ENCODE measurements at regions not wholly inside any gene's neighbourhood (a gene's known extent, or its start where the extent isn't known, plus 50 kb on each side); places are given as distances from the start of the nearest gene placed in this dataset.
"Not testable (repeated sequence)": the region's sequence is repeated elsewhere in the genome, so short reads cannot be mapped to it uniquely, and the experiment has no call there.

DNA sequence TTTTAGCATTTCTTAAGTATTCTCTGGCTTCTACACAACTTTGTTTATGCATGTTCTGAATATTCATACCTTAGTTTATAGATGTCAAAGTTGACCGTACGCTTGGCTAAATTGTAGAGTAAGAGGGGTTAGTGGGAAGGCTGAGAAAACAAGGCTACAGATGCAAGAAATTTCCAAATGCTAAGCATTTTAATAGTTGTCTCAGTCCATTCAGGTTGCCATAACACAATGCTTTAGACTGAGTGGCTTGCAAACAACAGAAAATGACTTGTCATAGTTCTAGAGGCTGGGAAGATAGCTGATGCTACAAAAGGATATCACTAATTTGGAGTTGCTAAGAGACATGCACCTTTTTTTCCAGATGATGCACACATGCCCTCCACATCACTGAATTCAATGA lies 53.0 kb upstream of the C1QTNF3 start:
- not testable (repeated sequence) for DNase-seq (ENCODE audit: low spot score)

DNA sequence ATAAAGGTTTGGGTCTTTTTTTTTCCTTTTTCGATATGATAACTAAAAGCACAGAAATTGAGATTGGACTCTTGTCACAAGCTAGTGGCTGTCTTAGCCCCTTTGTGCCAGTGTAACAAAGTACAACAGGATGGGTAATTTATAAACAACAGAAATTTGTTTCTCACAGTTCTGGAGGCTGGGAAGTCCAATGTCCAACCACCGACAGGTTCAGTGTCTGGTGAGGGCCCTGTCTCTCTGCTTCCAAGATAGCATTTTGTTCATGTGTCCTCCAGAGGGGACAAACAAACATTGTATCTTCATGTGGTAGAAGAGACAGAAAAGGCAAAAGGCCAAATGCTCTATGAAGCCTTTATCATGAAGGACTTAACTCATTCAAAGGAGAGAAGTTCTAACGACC lies 56.9 kb upstream of the C1QTNF3 start:
- DNase-seq (ENCODE audit: low spot score), result not testable (repeated sequence)

DNA sequence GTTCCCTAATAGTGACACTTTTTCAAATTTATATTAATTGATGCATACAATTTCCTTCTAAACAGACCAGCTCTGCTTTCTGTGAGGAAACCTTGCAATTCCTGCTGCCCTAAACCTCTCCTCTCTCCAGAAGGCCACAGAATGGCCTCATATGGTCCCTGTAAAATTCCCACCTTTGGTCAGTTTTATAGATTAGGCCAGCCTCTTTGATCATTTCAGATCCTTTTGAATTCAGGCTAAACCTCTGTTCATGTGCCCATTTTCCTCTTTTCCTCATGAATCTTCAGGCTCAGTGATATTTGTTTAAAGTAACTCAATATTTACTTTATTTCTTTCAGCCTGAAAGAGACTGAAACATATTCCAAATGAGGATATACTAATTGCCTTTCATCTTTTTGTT lies 58.6 kb upstream of the C1QTNF3 start:
- DNase-seq (ENCODE audit: low spot score), result not testable (repeated sequence)

DNA sequence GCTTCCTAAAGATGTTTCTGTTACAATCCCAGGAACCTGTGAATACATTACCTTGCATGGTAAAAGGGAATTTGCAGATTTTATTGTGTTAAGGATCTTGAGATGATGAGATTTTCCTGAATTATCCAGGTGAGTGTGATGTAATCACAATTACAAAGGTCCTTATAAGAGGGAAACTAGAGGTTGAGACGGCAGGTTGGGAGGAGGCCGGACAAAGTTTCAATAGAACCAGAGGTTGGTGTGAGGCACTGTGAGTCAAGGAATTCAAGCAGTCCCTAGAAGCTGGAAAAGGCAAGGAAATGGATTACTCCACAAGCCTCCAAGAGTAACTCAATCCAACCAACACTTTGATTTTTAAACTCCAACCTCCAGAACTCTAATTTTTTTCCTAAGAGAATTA lies 65.9 kb upstream of the C1QTNF3 start:
- DNase-seq (ENCODE audit: low spot score), result not testable (repeated sequence)

DNA sequence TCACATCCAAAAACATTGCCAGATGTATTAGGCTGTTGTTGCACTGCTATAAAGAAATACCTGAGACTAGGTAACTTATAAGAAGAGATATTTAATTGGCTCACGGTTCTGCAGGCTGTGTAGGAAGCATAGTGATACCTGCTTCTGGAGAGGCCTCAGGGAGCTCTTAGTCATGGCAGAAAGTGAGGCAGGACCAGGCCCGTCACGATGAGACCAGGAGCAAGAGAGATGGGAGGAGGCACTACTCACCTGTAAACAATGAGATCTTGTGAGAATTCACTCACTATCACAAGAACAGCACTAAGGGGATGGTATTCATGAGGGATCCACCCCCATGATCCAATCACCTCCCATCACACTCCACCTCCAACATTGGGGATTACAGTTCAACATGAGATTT lies 81.3 kb upstream of the C1QTNF3 start:
- not testable (repeated sequence) for DNase-seq (ENCODE audit: low spot score)

DNA sequence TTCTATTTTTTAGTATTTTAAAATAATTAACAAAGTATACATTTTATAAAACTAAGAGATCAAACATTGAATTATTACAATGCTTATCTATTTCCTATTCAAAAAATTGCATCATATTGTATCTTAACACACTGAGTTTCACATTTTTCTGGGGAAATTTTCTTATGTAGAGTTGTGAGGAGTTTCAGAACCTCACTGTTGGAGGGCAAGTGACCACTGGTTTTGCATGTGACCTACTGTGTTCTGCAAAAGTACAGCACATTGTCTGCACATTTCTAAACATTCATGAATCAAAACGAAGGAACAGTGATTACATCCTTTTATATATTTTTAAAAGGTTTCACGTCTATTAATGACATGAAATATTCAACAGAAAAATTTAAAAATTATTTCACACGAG lies 82.3 kb upstream of the C1QTNF3 start:
- not testable (repeated sequence) for DNase-seq (ENCODE audit: low spot score)

DNA sequence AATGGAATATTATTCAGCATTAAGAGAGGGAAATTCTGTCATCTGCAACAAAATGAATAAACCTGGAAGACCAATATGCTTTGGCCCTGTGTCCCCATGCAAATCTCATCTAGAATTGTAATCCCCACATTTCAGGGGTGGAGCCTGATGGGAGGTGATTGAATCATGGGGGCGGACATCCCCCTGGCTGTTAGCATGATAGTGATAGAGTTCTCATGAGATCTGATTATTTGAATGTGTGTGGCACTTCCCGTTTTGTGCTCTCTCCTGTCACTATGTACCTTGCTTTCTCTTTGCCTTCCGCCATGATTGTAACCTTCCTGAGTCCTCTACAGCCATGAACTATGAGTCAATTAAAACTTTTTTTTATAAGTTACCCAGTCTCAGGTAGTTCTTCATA lies 83.7 kb upstream of the C1QTNF3 start:
- not testable (repeated sequence) for DNase-seq (ENCODE audit: low spot score)

DNA sequence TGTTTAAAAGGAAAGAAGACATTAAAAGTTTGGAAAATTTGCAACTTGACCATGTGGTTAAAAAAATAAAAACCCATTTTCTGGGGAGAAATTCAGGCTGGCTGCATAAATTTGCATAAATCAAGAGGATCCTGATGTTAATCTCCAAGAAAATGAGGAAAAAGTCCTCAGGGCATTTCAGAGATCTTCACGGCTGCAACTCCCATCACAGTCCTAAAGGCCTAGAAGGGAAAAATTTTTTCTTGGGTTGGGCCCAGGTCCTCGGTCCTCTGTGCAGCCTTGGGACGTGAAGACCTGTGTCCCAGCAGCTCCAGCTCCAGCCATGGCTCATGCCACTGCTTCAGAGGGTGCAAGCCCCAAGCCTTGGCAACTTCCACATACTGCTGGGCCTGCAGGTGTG lies 84.8 kb upstream of the C1QTNF3 start:
- not testable (repeated sequence) for DNase-seq (ENCODE audit: low spot score)

DNA sequence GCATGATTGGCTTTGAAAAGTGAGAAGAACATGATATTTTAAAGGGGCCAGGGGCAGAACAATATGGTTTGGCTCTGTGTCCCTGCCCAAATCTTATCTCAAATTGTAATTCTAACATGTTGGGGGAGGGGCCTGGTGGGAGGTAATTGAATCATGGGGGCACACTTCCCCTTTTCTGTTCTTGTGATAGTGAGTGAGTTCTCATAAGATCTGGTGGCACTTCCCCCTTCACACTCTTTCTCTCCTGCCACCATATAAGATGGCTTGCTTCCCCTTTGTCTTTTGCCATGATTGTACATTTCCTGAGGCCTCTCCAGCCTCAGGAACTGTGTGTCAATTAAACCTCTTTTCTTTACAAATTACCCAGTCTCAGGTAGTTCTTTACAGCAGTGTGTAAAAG lies 85.9 kb upstream of the C1QTNF3 start:
- DNase-seq (ENCODE audit: low spot score), result not testable (repeated sequence)

DNA sequence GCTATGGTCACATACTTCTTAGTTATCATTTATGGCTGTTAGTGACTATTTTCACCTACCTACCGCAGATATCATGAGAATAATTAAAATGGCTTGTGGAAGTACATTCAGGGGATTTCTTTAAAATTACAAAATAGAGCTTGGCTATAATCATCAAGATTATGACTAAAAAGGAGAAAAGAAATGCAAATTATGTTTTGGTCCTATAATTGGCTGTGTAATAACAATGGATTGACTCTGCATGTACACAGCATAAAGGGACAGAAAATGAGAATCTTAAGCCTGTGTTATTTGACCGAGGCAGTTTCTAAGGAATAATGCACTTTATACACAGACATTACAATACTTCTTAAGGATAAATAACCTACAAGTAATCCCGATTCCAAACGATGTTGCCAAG lies 112.0 kb upstream of the C1QTNF3 start:
- not testable (repeated sequence) for DNase-seq (ENCODE audit: low spot score)

DNA sequence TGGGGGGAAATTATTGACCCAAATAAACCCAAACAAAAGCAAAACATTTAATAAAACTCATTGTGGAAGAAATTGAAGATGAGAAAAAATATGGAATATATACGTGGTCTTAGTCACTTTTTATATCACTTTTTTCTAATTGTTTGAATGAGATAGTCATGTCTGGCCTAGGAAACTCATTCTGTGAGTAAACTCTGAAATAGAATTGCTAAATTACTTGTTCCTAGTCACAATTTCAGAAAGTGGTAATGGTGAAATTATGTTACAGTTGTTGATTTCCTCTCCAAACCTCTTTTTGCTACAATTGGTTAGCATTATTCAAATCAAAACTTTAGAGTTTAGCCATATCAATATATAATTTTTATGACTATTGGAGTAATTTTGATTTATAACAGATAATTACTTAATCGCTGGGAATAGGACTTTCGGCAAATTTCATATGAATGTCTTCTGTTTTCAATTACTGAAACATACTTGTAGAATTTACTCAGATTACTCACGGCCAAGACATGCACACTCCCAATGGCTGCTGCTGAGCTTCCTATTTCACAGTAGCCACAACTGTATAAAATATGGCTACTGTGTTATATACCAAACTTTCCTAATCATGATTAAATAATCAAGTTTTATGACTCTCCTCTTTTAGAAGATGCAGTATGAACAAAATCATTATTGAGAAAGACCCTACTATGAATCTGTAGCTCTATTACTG lies 113.8 kb upstream of the C1QTNF3 start:
- DNase-seq (ENCODE audit: low spot score), result not testable (repeated sequence)

DNA sequence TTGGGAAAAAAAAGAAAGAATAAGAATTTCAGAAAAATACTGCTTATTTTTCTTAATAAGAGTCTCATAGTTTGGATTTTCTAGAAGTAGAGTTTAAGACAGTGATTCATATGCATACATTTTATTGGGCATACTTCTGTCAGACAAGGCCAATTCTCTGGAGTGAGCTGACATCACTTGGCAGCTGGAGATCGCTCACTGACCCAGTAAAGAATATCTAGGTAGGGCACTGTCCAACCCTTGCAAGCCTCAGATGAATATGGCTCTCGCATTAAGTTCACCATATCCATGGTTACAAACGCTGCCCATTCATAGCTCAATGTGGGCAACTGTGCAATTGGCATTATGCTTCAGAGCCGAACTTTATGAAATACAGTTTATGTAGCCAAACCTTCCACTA lies 117.9 kb upstream of the C1QTNF3 start:
- not testable (repeated sequence) for DNase-seq (ENCODE audit: low spot score)

DNA sequence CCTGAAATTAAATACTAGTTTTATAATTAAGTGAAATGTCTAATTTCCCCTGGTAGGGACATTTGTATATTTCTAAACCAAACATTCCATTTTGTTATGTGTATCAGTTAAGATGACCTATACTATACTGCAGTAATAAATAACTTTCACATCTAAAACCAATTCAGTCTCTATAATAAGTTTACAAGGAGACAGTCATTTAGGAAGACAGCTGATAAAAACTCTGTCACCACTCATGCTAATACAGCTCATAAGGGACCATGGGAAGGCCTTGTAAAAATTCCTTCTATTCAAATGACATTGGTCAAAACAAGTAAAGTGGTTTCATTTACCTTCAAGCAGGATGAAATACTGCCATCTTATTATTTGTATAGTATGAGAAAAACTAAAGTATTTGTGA lies 128.4 kb upstream of the C1QTNF3 start:
- DNase-seq (ENCODE audit: low spot score), result not testable (repeated sequence)

DNA sequence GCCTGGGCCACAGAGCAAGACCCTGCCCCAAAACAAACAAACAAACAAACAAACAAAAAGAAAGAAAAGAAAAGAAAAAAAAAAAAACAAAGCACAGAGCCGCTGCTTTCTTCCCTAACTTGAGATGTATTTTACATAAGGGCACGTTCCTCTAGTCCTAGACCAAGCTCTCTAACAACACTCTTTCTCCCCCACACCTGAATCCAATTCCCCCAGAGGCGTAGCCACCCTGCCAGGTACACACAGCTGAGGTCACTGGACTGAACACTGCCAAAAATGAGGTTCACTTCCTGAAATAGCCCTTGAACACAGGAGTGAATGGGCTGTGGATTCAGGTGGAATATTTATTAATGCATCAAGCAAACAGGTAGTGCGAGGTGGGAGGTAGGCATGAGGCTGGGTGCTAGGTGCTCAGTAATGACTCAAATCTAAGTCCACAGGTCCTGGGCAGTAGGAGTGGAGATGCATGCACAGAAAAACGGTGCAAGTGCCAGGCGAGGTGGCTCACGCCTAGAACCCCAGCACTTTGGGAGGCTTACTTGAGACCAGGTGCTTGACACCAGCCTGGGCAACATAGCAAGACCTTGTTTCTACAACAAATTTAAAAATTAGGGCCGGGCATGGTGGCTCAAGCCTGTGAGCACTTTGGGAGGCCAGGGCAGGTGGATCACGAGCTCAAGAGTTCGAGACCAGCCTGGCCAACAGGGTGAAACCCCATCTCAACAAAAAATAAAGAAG lies 136.6 kb upstream of the C1QTNF3 start:
- not testable (repeated sequence) for DNase-seq (ENCODE audit: low spot score)

DNA sequence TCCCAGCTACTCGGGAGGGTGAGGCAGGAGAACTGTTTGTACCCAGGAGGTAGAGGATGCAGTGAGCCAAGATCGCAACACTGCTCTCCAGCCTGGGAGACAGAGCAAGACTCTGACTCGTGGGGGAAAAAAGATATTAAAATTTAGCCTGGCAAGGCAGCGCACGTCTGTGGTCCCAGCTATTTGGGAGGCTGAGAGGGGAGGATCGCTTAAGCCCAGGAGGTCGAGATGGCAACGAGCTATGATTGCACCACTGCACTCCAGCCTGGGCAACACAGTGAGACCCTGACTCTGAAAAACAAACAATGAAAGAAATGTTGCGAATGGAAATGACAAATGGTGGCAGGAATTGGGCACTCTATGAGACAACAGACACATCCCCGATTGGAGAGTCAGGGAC lies 137.2 kb upstream of the C1QTNF3 start:
- not testable (repeated sequence) for DNase-seq (ENCODE audit: low spot score)

DNA sequence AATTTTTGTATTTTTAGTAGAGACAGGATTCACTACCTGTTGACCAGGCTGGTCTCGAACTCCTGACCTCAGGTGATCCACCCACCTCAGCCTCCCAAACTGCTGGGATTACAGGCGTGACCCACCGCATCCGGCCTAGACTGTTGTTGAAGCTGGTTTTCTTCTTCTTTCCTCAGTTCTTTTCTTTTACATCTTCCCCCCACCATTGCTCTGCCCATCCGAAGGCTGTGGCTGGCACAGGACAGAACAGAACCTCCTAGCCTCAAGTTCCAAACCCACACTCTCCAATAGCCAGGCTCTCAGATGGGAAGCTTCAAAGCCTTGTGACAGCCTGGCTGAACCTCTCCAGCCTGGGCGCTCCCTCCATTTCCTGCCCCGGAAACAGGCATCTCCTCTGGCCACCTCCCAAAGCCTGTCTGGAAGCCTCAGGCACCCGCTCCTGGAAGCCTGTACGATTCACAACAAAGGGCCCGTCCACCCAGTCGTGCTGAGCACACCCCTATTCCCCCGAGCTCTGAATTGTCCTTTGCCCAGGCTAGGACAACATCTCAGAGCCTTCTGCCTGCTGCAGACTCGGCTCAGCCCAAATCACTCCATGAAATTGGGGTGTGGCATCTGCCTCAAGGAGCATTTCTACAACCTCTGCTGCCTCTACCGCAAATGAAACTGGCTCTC lies 138.1 kb upstream of the C1QTNF3 start:
- not testable (repeated sequence) for DNase-seq (ENCODE audit: low spot score)

DNA sequence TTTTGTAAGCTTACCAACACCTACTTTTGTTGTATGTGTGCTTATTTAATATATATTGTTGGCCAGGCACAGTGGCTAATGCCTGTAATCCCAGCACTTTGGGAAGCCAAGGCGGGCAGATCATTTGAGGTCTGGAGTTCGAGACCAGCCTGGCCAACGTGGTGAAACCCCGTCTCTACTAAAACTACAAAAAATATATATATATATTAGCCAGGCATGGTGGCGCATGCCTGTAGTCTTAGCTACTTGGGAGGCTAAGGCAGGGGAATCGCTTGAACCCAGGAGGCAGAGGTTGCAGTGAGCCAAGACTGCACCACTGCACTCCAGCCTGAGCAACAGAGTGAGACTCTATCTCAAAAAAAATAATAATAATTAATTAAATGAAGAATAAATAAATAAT lies 142.0 kb upstream of the C1QTNF3 start:
- DNase-seq (ENCODE audit: low spot score), result not testable (repeated sequence)

DNA sequence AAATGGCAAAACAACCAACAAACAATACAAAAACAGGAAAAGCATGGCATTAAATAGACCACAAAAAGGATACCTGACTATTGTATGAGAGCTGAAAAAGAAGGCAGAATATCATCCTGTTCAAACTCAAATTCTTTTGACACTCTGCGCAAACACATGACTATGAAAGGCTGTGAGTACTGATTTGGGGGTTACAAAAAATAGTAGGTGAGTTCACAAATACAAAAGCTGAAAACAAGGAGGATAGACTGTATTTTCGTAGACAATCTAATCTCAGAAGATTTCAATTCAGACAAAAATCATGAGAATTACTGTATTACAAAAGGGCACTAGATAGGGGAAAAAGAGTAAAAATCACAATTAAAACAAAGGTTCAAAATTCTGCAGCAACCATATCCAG lies 142.6 kb upstream of the C1QTNF3 start:
- not testable (repeated sequence) for DNase-seq (ENCODE audit: low spot score)

DNA sequence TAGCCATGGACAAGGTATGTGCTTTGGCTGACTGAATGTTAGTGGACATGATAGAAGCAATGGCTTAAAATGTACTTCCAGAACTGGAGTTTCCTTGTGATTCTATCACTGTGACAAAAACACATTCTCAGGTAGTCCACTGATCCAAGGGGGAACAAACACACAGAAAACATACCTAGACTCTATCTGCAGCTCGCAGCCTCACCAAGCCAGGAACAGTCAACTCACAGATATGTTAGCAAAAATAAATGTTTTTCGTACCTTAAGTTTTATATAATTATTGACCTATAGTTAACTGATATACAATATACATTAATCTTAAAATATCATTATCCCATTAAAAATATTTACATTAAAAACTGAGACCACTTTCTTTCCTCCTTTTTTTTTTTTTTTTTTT lies 143.1 kb upstream of the C1QTNF3 start:
- not testable (repeated sequence) for DNase-seq (ENCODE audit: low spot score)

DNA sequence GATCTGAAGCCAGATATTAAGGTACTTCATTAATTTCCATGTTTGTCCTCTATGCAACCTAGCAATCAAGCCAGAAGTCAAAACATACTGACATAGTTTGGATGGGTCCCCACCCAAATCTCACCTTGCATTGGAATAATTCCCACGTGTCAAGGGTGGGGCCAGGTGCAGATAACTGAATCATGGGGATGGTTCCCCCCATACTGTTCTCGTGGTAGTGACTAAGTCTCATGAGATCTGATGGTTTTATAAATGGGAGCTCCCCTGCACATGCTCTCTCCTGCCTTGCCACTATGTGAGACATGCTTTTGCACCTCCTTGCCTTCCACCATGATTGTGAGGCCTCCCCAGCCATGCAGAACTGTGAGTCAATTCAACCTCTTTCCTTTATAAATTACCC lies 143.9 kb upstream of the C1QTNF3 start:
- not testable (repeated sequence) for DNase-seq (ENCODE audit: low spot score)

DNA sequence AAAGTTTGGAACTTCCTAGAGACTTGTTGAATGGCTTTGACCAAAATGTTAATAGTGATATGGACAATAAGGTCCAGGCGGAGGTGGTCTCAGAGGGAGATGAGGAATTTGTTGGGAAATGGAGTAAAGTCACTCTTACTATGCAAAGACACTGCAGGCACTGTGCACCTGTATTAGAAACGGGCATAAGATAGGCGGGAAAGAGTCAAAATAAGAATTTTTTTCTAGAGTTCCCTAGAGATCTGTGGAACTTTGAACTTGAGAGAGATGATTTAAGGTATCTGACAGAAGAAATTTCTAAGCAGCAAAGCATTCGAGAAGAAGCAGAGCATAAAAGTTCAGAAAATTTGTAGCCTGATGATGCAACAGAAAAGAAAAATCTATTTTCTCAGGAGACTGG lies 144.4 kb upstream of the C1QTNF3 start:
- DNase-seq (ENCODE audit: low spot score), result not testable (repeated sequence)

DNA sequence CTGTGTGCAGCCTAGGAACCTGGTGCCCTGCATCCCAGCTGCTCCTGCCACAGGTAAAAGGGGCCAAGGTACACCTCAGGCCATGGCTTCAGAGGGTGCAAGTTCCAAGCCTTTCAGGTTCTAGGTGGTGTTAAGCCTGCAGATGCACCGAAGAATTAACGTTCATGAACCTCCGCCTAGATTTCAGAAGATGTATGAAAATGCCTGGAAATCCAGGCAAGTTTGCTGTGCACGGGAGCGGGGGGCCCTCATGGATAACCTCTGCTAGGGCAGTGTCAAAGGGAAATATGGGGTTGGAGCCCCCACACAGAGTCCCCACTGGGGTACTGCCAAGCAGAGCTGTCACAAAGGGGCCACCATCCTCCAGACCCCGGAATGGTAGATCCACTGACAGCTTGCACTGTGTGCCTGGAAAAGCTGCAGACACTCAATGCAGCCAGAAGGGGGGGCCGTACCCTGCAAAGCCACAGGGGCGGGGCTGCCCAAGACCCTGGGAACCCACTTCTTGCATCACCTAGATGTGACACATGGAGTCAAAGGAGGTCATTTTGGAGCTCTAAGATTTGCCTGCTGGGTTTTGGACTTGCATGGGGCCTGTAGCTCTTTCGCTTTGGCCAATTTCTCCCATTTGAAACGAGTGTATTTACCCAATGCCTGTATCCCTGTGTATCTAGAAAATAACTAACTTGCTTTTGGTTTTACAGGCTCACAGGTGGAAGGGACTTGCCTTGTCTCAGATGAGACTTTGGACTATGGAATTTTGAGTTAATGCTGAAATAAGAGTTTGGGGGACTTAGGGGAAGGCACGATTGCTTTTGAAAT lies 145.2 kb upstream of the C1QTNF3 start:
- peak; percentile 49 for DNase-seq (ENCODE audit: low spot score)
